ENCODE measurements at regions not wholly inside any gene's neighbourhood (a gene's known extent, or its start where the extent isn't known, plus 50 kb on each side); places are given as distances from the start of the nearest gene placed in this dataset.

DNA sequence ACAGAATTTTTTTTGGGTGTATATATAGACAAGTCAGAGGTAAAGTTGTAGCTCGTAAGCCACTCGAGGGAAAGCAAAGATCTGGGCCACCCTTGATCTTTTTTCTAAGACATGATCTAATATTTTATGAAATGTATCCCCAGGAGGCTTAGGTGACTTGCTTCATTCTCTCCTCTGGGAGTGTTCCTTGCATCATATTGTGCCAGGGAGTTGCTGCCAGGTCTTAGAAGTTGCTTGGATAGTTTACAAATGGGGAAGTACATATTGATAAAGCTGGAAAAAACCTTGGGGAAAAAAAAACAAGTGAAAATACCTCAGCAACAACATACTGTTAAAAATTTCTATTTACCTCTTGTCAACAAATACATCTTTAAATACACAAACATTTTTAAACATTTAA lies 110.9 kb upstream of the CYYR1 start:
- TF ChIP-seq CTCF (IDR thresholded peaks at IDR 0.05) (no peak), EZH2 (IDR thresholded peaks at IDR 0.05; ENCODE audit: borderline replicate concordance, insufficient read depth, low read depth, low read length, poor library complexity, severe bottlenecking) (no peak)

Measured in B cell (primary cell).